ENCODE measurements at regions not wholly inside any gene's neighbourhood (a gene's known extent, or its start where the extent isn't known, plus 50 kb on each side); places are given as distances from the start of the nearest gene placed in this dataset.

DNA sequence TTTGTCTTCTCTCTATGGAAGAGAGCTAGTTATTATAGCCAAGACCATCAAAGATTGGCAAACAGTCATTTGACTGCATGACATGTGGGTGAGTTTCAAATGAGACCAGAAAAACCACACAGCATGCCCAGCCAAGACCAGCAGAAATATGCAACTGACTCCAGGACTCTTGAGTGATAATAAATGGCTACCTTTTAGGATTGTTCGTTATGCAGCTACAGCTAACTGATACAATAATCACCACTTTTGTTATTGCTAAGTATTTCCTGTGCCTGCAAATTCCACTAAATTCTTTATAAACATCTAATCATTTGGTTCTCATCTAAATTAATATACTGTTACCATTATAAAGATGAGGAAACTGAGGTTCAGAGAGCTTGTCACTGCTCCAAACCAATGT, 528.4 kb upstream of the TBX3 start:
- H3K4me1 ChIP-seq (ENCODE audit: control insufficient read depth in 1 of 2, insufficient read depth in 2 of 2, low read depth in 1 of 2, low read length in 1 of 2), result peaks cover 0 to 17% of the 10 kb centered on the region in 2 experiments; a peak in 2 of 4 replicates
- WGBS (ENCODE audit: low lambda C conversion rate), result 0% methylated on average over 1 of the region's 1 CpG
- H3K9me2 ChIP-seq, result no peaks in the 10 kb centered on the region
- no peaks in the 10 kb centered on the region for H3K79me2 ChIP-seq (ENCODE audit: insufficient read depth)
- no peak overlapping the region for H2AFZ ChIP-seq (ENCODE audit: low read depth)
- H3K4me2 ChIP-seq, result no peak overlapping the region
- H3K36me3 ChIP-seq (replicated peaks in 1 of 2; ENCODE audit: control insufficient read depth in 1 of 2, insufficient read depth in 2 of 2, low read length in 1 of 2), result no peaks in the 10 kb centered on the region
- no peaks in the 10 kb centered on the region for H3K27me3 ChIP-seq (ENCODE audit: insufficient read depth)
- no peaks in the 10 kb centered on the region for H3F3A ChIP-seq (replicated peaks; ENCODE audit: insufficient read depth)
- H3K9ac ChIP-seq, result no peak overlapping the region
- DNase-seq, result no peak
- no peak overlapping the region for H3K27ac ChIP-seq (ENCODE audit: low read depth in 2 of 2, low read length in 1 of 2)
- CTCF ChIA-PET, result no interaction called here
- POLR2A ChIA-PET, result no interaction called here
- no peaks in the 10 kb centered on the region for H3K9me3 ChIP-seq
- no peak for TF ChIP-seq MEF2A (IDR thresholded peaks at IDR 0.05; ENCODE audit: borderline replicate concordance, low read depth)
- TF ChIP-seq, protein P1, sequence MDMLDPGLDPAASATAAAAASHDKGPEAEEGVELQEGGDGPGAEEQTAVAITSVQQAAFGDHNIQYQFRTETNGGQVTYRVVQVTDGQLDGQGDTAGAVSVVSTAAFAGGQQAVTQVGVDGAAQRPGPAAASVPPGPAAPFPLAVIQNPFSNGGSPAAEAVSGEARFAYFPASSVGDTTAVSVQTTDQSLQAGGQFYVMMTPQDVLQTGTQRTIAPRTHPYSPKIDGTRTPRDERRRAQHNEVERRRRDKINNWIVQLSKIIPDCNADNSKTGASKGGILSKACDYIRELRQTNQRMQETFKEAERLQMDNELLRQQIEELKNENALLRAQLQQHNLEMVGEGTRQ (IDR thresholded peaks at IDR 0.05; ENCODE audit: borderline replicate concordance, low read depth, low read length), result no peak
- TF ChIP-seq RXRA (IDR thresholded peaks at IDR 0.05; ENCODE audit: borderline replicate concordance, low read depth), result no peak
- no peak for TF ChIP-seq FOSL2 (IDR thresholded peaks at IDR 0.05; ENCODE audit: borderline replicate concordance, low read depth)
- TF ChIP-seq SMC3 (IDR thresholded peaks at IDR 0.05; ENCODE audit: low read depth, low read length), result no peak
- no peak for TF ChIP-seq FOXJ3 (CRISPR knock-in tag; IDR thresholded peaks at IDR 0.05)
- TF ChIP-seq JUND (IDR thresholded peaks at IDR 0.05), result no peak
- no peak for TF ChIP-seq RCOR1 (IDR thresholded peaks at IDR 0.05; ENCODE audit: low read length)
- TF ChIP-seq EZH2phosphoT487 (IDR thresholded peaks at IDR 0.05; ENCODE audit: borderline replicate concordance, low read depth), result no peak
- TF ChIP-seq, protein P2, sequence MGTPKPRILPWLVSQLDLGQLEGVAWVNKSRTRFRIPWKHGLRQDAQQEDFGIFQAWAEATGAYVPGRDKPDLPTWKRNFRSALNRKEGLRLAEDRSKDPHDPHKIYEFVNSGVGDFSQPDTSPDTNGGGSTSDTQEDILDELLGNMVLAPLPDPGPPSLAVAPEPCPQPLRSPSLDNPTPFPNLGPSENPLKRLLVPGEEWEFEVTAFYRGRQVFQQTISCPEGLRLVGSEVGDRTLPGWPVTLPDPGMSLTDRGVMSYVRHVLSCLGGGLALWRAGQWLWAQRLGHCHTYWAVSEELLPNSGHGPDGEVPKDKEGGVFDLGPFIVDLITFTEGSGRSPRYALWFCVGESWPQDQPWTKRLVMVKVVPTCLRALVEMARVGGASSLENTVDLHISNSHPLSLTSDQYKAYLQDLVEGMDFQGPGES (IDR thresholded peaks at IDR 0.05; ENCODE audit: low read depth, low read length), result no peak
- no peak overlapping the region for H3K4me3 ChIP-seq (ENCODE audit: low read depth in 2 of 2, low read length in 1 of 2)
- H4K20me1 ChIP-seq (ENCODE audit: insufficient read depth), result no peaks in the 10 kb centered on the region

DNA sequence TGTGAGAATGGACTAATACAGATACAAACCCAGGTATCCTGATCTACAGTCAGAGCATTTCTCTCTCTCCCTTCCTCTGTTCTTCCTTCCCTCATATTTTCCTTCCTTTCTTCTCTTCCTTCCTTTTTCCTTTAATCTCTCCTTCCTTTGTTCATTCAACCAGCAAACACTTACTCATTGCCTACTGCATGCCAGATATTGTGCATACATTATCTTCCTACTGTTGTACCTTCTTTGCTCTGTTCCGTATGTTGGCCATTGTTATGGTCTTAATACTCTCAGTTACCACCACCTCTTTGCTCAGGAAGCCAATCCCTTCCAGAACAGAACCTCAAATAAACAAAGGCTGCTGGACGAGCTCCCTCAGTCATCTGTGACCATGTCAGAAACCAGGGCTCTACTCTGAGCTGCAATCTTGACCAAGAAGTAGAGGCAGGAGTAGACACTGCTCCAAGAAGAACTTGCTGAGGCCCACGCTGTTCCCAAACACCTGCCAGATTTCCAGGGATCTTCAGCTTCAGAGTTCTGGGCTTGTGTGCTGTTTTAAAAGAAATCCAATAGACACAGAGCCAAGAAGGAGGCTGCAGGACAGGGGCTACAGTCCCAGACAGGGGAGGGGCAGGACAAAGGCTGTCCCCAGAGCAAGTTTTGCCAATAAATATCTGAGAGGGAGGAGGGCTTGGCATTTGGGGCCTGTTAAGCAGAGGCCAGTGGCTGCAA, 526.7 kb upstream of the TBX3 start:
- CTCF ChIA-PET, result no interaction called here
- POLR2A ChIA-PET, result no interaction called here
- 70% methylated on average over 3 of the region's 3 CpGs for WGBS (ENCODE audit: low lambda C conversion rate)

More for the DNA sequence above, 526.7 kb upstream of the TBX3 start:
- Histone ChIP-seq H4K20me1 (ENCODE audit: insufficient read depth) (no peaks in the 10 kb centered on the region), H3F3A (replicated peaks; ENCODE audit: insufficient read depth) (no peaks in the 10 kb centered on the region), H3K27me3 (ENCODE audit: insufficient read depth) (no peaks in the 10 kb centered on the region), H3K4me2 (no peak overlapping the region), H3K9ac (no peak overlapping the region), H3K9me2 (no peaks in the 10 kb centered on the region), H3K4me1 (ENCODE audit: control insufficient read depth in 1 of 2, insufficient read depth in 2 of 2, low read depth in 1 of 2, low read length in 1 of 2) (peaks cover 0 to 17% of the 10 kb centered on the region in 2 experiments; a peak in 2 of 4 replicates), H2AFZ (ENCODE audit: low read depth) (no peak overlapping the region), H3K9me3 (no peaks in the 10 kb centered on the region), H3K4me3 (ENCODE audit: low read depth in 2 of 2, low read length in 1 of 2) (no peak overlapping the region), H3K79me2 (ENCODE audit: insufficient read depth) (no peaks in the 10 kb centered on the region), H3K36me3 (replicated peaks in 1 of 2; ENCODE audit: control insufficient read depth in 1 of 2, insufficient read depth in 2 of 2, low read length in 1 of 2) (no peaks in the 10 kb centered on the region), H3K27ac (ENCODE audit: low read depth in 2 of 2, low read length in 1 of 2) (no peak overlapping the region)
- no peak for DNase-seq
- no peak for TF ChIP-seq MXI1 (IDR thresholded peaks at IDR 0.05; ENCODE audit: low read depth, low read length)
- no peak for TF ChIP-seq POLR2AphosphoS5 (IDR thresholded peaks at IDR 0.05; ENCODE audit: low read depth, low read length)
- TF ChIP-seq FOXJ3 (CRISPR knock-in tag; IDR thresholded peaks at IDR 0.05), result no peak
- TF ChIP-seq TAF1 (IDR thresholded peaks at IDR 0.05; ENCODE audit: borderline replicate concordance, low read depth, low read length), result no peak
- TF ChIP-seq, protein P3, sequence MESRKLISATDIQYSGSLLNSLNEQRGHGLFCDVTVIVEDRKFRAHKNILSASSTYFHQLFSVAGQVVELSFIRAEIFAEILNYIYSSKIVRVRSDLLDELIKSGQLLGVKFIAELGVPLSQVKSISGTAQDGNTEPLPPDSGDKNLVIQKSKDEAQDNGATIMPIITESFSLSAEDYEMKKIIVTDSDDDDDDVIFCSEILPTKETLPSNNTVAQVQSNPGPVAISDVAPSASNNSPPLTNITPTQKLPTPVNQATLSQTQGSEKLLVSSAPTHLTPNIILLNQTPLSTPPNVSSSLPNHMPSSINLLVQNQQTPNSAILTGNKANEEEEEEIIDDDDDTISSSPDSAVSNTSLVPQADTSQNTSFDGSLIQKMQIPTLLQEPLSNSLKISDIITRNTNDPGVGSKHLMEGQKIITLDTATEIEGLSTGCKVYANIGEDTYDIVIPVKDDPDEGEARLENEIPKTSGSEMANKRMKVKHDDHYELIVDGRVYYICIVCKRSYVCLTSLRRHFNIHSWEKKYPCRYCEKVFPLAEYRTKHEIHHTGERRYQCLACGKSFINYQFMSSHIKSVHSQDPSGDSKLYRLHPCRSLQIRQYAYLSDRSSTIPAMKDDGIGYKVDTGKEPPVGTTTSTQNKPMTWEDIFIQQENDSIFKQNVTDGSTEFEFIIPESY (IDR thresholded peaks at IDR 0.05; ENCODE audit: borderline replicate concordance, low read depth), result no peak

Measured in SK-N-SH (cell line).